Fibroblast of the aortic adventitia (primary cell): ENCODE measurements at regions not wholly inside any gene's neighbourhood (a gene's known extent, or its start where the extent isn't known, plus 50 kb on each side); places are given as distances from the start of the nearest gene placed in this dataset.
A peak's percentile ranks its signal among the peaks of the same experiment; 100 is the strongest.

Experiments used
- DNase-seq: peaks from one replicate; pipeline ENCODE4 v3.0.0-alpha.2; 2010; ENCODE audit warnings: low read depth
- H3K4me3 ChIP-seq: 2 replicates; pipeline ENCODE4 v1.5.1; 2011; ENCODE audit warnings: low read depth, mild to moderate bottlenecking, control low read depth, low read length, moderate library complexity
- CTCF ChIP-seq: IDR thresholded peaks from 2 replicates; pipeline ENCODE4 v1.5.1; 2011; ENCODE audit warnings: mild to moderate bottlenecking, low read length, control low read depth, inconsistent platforms; ENCODE audit not compliant: insufficient read depth

- H3K4me3 ChIP-seq: no peak overlapping the region
- no peak for DNase-seq
- TF ChIP-seq CTCF: no peak
Observed at GRCh38 chr2:30338475-30338874, 107.1 kb downstream of the LBH start.

GRCh38 chr2:30339071-30339470 lies 107.7 kb downstream of the LBH start:
- no peak for DNase-seq
- TF ChIP-seq CTCF: no peak
- H3K4me3 ChIP-seq: no peak overlapping the region

GRCh38 chr2:30341500-30342267 lies 105.4 kb upstream of the LCLAT1 start:
- DNase-seq: no peak
- H3K4me3 ChIP-seq: no peak overlapping the region
- no peak for TF ChIP-seq CTCF

- peak; percentile 65 for DNase-seq
- no peak for TF ChIP-seq CTCF
- peak overlapping the region; percentile 32 for H3K4me3 ChIP-seq
Observed at GRCh38 chr2:30346471-30347169, 100.4 kb upstream of the LCLAT1 start.

GRCh38 chr2:30348825-30349224 lies 98.2 kb upstream of the LCLAT1 start:
- no peak overlapping the region for H3K4me3 ChIP-seq
- DNase-seq: no peak
- TF ChIP-seq CTCF: no peak

GRCh38 chr2:30349691-30350090 lies 97.4 kb upstream of the LCLAT1 start:
- TF ChIP-seq CTCF: no peak
- DNase-seq: no peak
- no peak overlapping the region for H3K4me3 ChIP-seq
